ENCODE measurements at regions not wholly inside any gene's neighbourhood (a gene's known extent, or its start where the extent isn't known, plus 50 kb on each side); places are given as distances from the start of the nearest gene placed in this dataset.

- H3K36me3 ChIP-seq = no peaks in the 10 kb centered on the region
- H3K27ac ChIP-seq = no peak overlapping the region
- no peak for TF ChIP-seq CTCF (IDR thresholded peaks at IDR 0.05)
- no peaks in the 10 kb centered on the region for H3K9me3 ChIP-seq
- no peak for DNase-seq (ENCODE audit: low spot score in 2 of 2)
- intact Hi-C loops (cut with DNase I) = no loop called here
- H3K27me3 ChIP-seq = no peaks in the 10 kb centered on the region
- H3K4me3 ChIP-seq = no peak overlapping the region
- no peaks in the 10 kb centered on the region for H3K4me1 ChIP-seq
Measured at GRCh38 chr7:31413766-31414165, 73.2 kb upstream of the NEUROD6 start.

GRCh38 chr7:31416381-31416870 is 75.9 kb upstream of the NEUROD6 start:
- no peaks in the 10 kb centered on the region for H3K9me3 ChIP-seq
- H3K27me3 ChIP-seq = no peaks in the 10 kb centered on the region
- DNase-seq (ENCODE audit: low spot score in 2 of 2) = no peak
- no peaks in the 10 kb centered on the region for H3K36me3 ChIP-seq
- no peak overlapping the region for H3K27ac ChIP-seq
- H3K4me3 ChIP-seq = no peak overlapping the region
- no peak for TF ChIP-seq CTCF (IDR thresholded peaks at IDR 0.05)
- intact Hi-C loops (cut with DNase I) = no loop called here
- H3K4me1 ChIP-seq = no peaks in the 10 kb centered on the region

GRCh38 chr7:31418928-31419327 is 78.4 kb upstream of the NEUROD6 start:
- intact Hi-C loops (cut with DNase I) = no loop called here
- H3K4me1 ChIP-seq = no peaks in the 10 kb centered on the region
- H3K27ac ChIP-seq = no peak overlapping the region
- no peaks in the 10 kb centered on the region for H3K36me3 ChIP-seq
- no peak overlapping the region for H3K4me3 ChIP-seq
- no peaks in the 10 kb centered on the region for H3K9me3 ChIP-seq
- no peaks in the 10 kb centered on the region for H3K27me3 ChIP-seq
- DNase-seq (ENCODE audit: low spot score in 2 of 2) = no peak
- no peak for TF ChIP-seq CTCF (IDR thresholded peaks at IDR 0.05)

- no peak for DNase-seq (ENCODE audit: low spot score in 2 of 2)
- H3K27me3 ChIP-seq = no peaks in the 10 kb centered on the region
- H3K9me3 ChIP-seq = no peaks in the 10 kb centered on the region
- no peak for TF ChIP-seq CTCF (IDR thresholded peaks at IDR 0.05)
- H3K4me1 ChIP-seq = no peaks in the 10 kb centered on the region
- no peaks in the 10 kb centered on the region for H3K36me3 ChIP-seq
- intact Hi-C loops (cut with DNase I) = no loop called here
- no peak overlapping the region for H3K4me3 ChIP-seq
- H3K27ac ChIP-seq = no peak overlapping the region
Measured at GRCh38 chr7:31419505-31420055, 79.1 kb upstream of the NEUROD6 start.

GRCh38 chr7:31420948-31421347 is 80.4 kb upstream of the NEUROD6 start:
- Histone ChIP-seq H3K27me3 (no peaks in the 10 kb centered on the region), H3K27ac (no peak overlapping the region), H3K4me3 (no peak overlapping the region), H3K36me3 (no peaks in the 10 kb centered on the region), H3K9me3 (no peaks in the 10 kb centered on the region), H3K4me1 (no peaks in the 10 kb centered on the region)
- TF ChIP-seq CTCF (IDR thresholded peaks at IDR 0.05) = no peak
- intact Hi-C loops (cut with DNase I) = no loop called here
- DNase-seq (ENCODE audit: low spot score in 2 of 2) = no peak

GRCh38 chr7:31421607-31422006 is 81.1 kb upstream of the NEUROD6 start:
- Histone ChIP-seq H3K27ac (no peak overlapping the region), H3K27me3 (no peaks in the 10 kb centered on the region), H3K9me3 (no peaks in the 10 kb centered on the region), H3K4me1 (no peaks in the 10 kb centered on the region), H3K36me3 (no peaks in the 10 kb centered on the region), H3K4me3 (no peak overlapping the region)
- intact Hi-C loops (cut with DNase I) = no loop called here
- TF ChIP-seq CTCF (IDR thresholded peaks at IDR 0.05) = no peak
- no peak for DNase-seq (ENCODE audit: low spot score in 2 of 2)

Data from ascending aorta (tissue), 2 donors.